LNCAP (cell line): ENCODE measurements at regions not wholly inside any gene's neighbourhood (a gene's known extent, or its start where the extent isn't known, plus 50 kb on each side); places are given as distances from the start of the nearest gene placed in this dataset.

Experiments
- TF ChIP-seq, protein P1 (sequence below): fragments of 450-650 bp; IDR thresholded peaks from 2 replicates; pipeline ENCODE4 v1.5.1; 2017; ENCODE audit warnings: mild to moderate bottlenecking

DNA sequence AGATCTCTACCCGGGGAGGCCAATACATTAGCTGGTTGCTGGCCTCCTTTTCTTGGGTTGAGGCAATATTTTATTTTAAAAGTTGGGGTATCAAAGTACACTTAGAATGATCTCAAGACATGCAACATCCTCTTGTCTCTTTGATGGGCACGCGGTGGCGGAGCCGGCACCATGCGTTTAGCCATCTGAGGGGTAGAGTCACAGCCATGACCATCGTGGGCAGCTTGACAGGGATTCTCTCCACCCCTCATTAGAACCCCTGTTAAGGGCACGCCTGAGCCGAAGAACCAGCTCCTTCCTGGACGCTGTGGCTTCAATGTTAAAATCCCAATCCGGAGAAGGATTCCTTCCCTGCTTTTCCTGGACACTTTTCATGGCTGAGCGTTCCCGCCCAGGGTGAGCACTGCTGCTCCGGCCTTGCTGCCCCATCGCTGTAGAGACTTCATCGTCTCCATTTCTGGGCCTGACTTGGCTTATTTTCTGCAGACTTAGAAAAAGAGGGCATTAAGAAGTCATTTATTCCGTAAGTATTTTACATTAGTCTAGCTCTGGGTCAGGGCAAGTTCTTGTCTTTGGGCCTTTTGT is 142.7 kb upstream of the CDH4 start:
- TF ChIP-seq, protein P1, sequence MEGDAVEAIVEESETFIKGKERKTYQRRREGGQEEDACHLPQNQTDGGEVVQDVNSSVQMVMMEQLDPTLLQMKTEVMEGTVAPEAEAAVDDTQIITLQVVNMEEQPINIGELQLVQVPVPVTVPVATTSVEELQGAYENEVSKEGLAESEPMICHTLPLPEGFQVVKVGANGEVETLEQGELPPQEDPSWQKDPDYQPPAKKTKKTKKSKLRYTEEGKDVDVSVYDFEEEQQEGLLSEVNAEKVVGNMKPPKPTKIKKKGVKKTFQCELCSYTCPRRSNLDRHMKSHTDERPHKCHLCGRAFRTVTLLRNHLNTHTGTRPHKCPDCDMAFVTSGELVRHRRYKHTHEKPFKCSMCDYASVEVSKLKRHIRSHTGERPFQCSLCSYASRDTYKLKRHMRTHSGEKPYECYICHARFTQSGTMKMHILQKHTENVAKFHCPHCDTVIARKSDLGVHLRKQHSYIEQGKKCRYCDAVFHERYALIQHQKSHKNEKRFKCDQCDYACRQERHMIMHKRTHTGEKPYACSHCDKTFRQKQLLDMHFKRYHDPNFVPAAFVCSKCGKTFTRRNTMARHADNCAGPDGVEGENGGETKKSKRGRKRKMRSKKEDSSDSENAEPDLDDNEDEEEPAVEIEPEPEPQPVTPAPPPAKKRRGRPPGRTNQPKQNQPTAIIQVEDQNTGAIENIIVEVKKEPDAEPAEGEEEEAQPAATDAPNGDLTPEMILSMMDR = no peak

DNA sequence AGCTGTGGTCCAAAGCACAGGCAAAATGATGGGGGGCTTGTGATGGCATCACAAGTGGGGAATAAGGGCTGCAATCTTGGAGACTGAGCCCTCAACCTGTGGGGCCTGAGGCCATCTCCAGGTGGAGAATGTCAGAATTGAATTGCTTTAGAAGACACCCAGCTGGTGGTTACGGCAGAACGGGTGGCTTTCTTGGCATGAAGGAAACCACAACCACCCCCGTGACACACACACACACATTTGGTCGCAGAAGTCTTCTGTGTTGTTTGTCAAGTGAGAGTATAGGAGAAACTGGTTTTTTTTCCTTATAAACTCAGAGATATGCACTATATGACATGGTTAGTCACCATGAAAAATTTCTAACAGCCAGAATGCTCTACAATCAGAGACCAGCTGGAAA is 139.5 kb upstream of the CDH4 start:
- TF ChIP-seq, protein P1 = no peak

DNA sequence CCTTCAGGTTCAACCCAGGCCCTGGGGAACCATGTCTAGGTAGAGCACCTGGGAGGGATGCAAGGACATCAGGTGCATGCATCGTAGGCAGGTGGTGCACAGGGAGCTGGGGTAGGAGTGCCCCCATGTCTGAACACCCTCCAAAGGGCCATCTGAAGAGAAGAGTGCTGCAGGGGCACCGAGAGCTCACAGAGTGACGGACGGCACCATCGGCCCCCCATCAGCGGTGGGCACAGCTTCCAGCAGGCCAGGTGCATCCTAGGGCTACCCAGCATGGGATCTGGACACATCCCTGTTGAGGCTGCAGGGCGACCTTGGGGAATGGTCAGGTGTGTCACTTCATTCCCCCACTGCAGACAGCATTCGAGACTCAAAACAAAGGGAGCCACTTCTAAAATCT is 138.3 kb upstream of the CDH4 start:
- TF ChIP-seq, protein P1 = no peak

DNA sequence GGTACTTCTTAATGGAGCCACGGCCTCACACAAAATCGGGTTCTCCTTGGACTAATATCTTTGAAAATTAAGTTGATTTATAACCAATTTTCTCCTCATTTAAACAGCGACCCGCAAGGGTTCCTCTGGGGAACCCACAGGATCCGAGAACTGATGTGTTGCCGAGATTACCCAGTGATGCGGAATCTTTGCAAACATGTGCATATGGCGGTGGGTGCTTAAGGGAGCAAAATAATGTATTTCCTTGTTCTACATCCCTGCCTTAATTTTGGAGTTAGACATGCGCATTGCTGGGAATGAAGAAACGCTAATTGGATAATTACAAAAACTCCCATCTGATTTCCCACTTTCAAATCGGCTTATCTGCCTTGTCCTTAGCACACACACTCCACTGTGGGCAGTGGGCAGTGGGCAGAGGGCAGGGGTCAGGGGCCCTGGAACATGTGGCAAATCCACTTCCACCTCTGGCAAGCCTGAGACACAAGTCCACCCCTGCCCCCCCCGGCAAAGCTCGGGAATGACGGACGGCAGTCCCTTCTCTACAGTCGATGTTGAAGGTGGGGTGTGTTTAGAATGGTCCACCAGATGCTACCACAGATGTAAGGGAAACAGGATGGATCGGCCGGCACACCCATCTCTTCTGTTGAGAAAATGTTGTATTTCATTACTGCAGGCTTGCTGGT is 137.4 kb upstream of the CDH4 start:
- TF ChIP-seq, protein P1 = no peak

DNA sequence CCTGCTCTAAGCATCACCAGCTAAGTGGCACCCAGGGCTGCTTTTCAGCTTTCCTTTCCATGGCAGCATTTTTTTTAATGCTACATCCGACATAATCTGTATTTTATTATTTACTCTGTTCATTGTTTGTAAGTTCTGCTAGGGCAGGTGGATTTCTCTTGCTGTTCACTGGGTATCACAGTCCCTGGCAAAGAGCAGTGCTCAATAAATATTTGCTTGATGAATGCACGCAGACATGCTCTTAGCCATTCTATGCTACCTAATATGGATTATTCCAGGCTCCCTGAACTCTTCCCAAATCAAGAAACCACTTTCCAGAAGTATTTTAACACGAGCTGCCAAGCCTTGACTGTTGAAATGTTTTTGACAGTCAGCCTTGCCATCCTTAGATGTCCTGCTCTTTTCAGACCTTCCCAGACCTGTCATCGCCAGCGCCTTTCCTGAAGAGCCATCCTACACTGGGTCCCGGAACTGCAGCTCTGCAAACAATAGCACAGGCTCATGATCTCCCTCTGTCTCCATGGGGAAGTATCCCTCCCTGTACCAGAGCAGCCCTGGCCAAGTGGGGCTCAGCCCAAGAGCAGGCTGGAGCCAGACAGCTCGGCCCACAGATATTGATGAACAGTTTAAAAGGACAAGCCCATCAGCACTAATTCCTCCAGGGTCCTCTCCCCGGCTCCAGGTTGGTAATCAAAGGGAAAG is 136.5 kb upstream of the CDH4 start:
- TF ChIP-seq, protein P1 = no peak

DNA sequence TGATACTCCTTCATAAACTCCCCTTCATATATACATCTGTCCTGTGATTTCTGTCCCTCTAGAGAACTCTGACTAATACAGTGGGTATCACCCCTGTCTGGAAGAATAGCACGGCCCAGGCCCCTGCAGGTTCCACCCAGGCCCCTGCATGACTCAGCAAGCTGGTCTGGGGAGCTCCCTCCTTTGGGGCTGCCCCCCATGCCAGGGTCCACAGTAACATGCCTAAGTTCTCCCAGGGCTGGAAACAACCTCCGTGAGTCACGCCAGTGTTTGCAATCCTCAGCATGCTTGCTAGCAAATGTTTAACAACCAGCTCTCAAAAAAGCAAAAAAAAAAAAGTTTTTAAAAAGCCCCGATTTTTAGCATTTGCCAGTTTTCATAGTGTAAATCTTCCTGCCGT is 134.3 kb upstream of the CDH4 start:
- TF ChIP-seq, protein P1 = no peak

DNA sequence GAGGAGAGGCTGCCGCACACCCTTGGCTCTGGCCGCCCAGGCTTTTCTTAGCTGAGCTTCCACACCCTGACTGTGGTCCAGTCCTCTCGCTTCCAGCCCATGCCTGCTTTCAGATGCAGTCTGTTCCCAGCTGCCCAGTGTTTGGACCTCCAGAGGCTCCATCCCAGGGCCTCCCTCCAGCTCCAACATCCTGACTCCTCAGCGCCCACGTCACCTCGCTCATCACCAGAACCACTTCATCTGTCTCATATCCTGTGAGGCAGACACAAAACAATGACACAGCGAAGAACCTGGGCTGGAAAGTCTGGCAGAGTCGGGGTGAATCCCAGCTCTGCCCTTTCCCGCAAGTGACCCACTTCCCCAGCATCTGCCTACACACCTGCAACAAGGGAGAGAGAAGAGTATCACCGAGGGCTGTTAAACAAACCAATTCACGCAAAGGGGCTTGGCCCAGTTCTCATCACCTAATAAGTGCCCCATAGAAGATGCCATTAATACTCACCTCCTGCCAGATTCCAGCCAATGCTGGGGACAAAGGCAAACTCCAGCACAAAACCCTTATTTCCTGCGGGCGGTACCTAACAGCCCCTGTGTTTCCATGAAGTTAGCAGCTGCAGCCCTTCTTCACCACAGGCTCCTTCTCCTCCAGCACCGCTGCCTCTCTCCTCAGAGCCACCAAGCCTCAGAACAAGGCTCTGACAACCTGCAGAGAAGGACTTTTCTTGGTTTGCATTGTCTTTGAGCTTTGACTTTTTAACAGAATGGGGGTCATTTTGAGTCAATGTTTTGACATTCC is 133.4 kb upstream of the CDH4 start:
- TF ChIP-seq, protein P1 = no peak
